Endothelial cell of umbilical vein (primary cell): ENCODE measurements at regions not wholly inside any gene's neighbourhood (a gene's known extent, or its start where the extent isn't known, plus 50 kb on each side); places are given as distances from the start of the nearest gene placed in this dataset.

Experiments
- BruUV-seq: library from RNA; stranded (reverse); fragments of 400-500 nt; replicated peaks from 2 replicates; lab custom pipeline; 2021; lab: Mats Ljungman, UMichigan
- CTCF ChIA-PET: fragments of 300-600, 350-600 bp; sonication (Branson Sonifier 250); formaldehyde crosslinking; loops from one replicate; lab custom pipeline; 2021; ENCODE audit warnings: antibody characterized with exemption, inconsistent platforms; lab: Charles Lee
- POLR2A ChIA-PET: fragments of 300-600, 350-600 bp; sonication (Branson Sonifier 250); formaldehyde crosslinking; loops from one replicate; lab custom pipeline; 2021; ENCODE audit warnings: antibody characterized with exemption, inconsistent platforms; lab: Charles Lee
- DNase-seq: peaks from one replicate; pipeline ENCODE4 v3.0.0-alpha.2; 2011; ENCODE audit warnings: low read depth, low spot score
- FAIRE-seq: peaks from 2 replicates; lab custom pipeline; 2011; peaks lifted over from hg19 to GRCh38; lab: Jason Lieb, UNC
- H2AFZ ChIP-seq: 2 replicates; pipeline ENCODE4 v1.6.0; 2012; ENCODE audit warnings: low read depth, low read length, control low read depth, inconsistent platforms
- H3K27ac ChIP-seq: 2 replicates; pipeline ENCODE4 v1.5.1; 2011; ENCODE audit warnings: low read depth, mild to moderate bottlenecking, control low read depth, low read length, moderate library complexity; ENCODE audit not compliant: insufficient read depth
- H3K27me3 ChIP-seq, 2 experiments: 2 replicates each; pipeline versions ENCODE4 v1.6.0 to v1.6.1; 2011; ENCODE audit warnings: low read length in 2 of 2, mixed read lengths in 1 of 2; ENCODE audit not compliant: control insufficient read depth in 2 of 2, insufficient read depth in 2 of 2
- H3K36me3 ChIP-seq, 2 experiments: 2 replicates in 1 of 2; 3 replicates in 1 of 2; pipeline ENCODE4 v1.5.1; 2011; ENCODE audit warnings: low read length in 2 of 2, mild to moderate bottlenecking in 1 of 2, moderate library complexity in 1 of 2; ENCODE audit not compliant: control insufficient read depth in 2 of 2, insufficient read depth in 2 of 2; ENCODE audit errors: extremely low read depth in 1 of 2
- H3K4me1 ChIP-seq: 3 replicates; pipeline ENCODE4 v1.5.1; 2011; ENCODE audit warnings: mild to moderate bottlenecking, low read length; ENCODE audit not compliant: control insufficient read depth, insufficient read depth; ENCODE audit errors: extremely low read depth
- H3K4me2 ChIP-seq: 2 replicates; pipeline ENCODE4 v1.6.1; 2011; ENCODE audit warnings: low read length, control low read depth, mixed read lengths; ENCODE audit not compliant: insufficient read depth
- H3K4me3 ChIP-seq, 3 experiments: fragments of 200-600 bp in 1 of 3; sonication (generic), shearing (Covaris generic) in 1 of 3; replicated peaks in 1 of 3; 2 replicates each; pipeline ENCODE4 v1.5.1; 2011 to 2016; ENCODE audit warnings: control low read depth in 3 of 3, low read length in 3 of 3, mild to moderate bottlenecking in 2 of 3, inconsistent platforms in 1 of 3, low read depth in 1 of 3, moderate library complexity in 1 of 3; ENCODE audit not compliant: insufficient read depth in 1 of 3
- H3K79me2 ChIP-seq: 2 replicates; pipeline ENCODE4 v1.6.0; 2012; ENCODE audit warnings: low read length, inconsistent platforms; ENCODE audit not compliant: control insufficient read depth, insufficient read depth
- H3K9ac ChIP-seq: replicated peaks from 2 replicates; pipeline ENCODE3; 2011; ENCODE audit warnings: low read length, control low read depth; ENCODE audit not compliant: insufficient read depth; ENCODE audit errors: extremely low read depth
- H3K9me1 ChIP-seq: replicated peaks from 3 replicates; pipeline ENCODE4 v1.6.0; 2011; ENCODE audit warnings: mild to moderate bottlenecking, low read length; ENCODE audit not compliant: control insufficient read depth, insufficient read depth; ENCODE audit errors: extremely low read depth
- H3K9me3 ChIP-seq: replicated peaks from 2 replicates; pipeline ENCODE4 v1.5.1; 2012; ENCODE audit warnings: low read length, inconsistent platforms; ENCODE audit not compliant: control insufficient read depth, insufficient read depth
- H4K20me1 ChIP-seq: replicated peaks from 2 replicates; pipeline ENCODE3; 2011; ENCODE audit warnings: mild to moderate bottlenecking, low read length; ENCODE audit not compliant: control insufficient read depth, insufficient read depth; ENCODE audit errors: extremely low read depth
- CTCF ChIP-seq, 2 donors: IDR thresholded peaks; 1 replicate in 1 of 2; 2 replicates in 1 of 2; pipeline ENCODE4 v1.5.1; 2011; ENCODE audit warnings: low read length in 2 of 2, mild to moderate bottlenecking in 2 of 2, moderate library complexity in 2 of 2, control low read depth in 1 of 2, inconsistent platforms in 1 of 2, low read depth in 1 of 2; ENCODE audit not compliant: insufficient read depth in 1 of 2; ENCODE audit errors: extremely low read depth in 1 of 2
- EZH2 ChIP-seq: IDR thresholded peaks from 2 replicates; pipeline ENCODE4 v1.6.1; 2012; ENCODE audit warnings: borderline replicate concordance, low read depth, mild to moderate bottlenecking, moderate library complexity, low read length, inconsistent platforms; ENCODE audit not compliant: severe bottlenecking
- FOS ChIP-seq: IDR thresholded peaks from 2 replicates; pipeline ENCODE4 v1.6.1; 2011; ENCODE audit warnings: mild to moderate bottlenecking, low read length, moderate library complexity, borderline replicate concordance; ENCODE audit not compliant: insufficient read depth
- GATA2 ChIP-seq: IDR thresholded peaks from 2 replicates; pipeline ENCODE4 v1.7.0; 2011; ENCODE audit warnings: low read depth, mild to moderate bottlenecking, moderate library complexity, mixed read lengths, low read length; ENCODE audit not compliant: insufficient read length, insufficient read depth
- JUN ChIP-seq: IDR thresholded peaks from 2 replicates; pipeline ENCODE4 v1.6.1; 2011; ENCODE audit warnings: borderline replicate concordance, low read depth; ENCODE audit not compliant: insufficient read length, insufficient read depth
- MAX ChIP-seq: IDR thresholded peaks from 2 replicates; pipeline ENCODE4 v1.6.1; 2011; ENCODE audit not compliant: insufficient read depth, insufficient read length
- MYC ChIP-seq: IDR thresholded peaks from one replicate; pipeline ENCODE4 v1.6.1; 2011; ENCODE audit warnings: mild to moderate bottlenecking, low read depth, low read length
- POLR2A ChIP-seq: IDR thresholded peaks from 2 replicates; pipeline ENCODE4 v1.6.1; 2012; ENCODE audit warnings: low read depth, mild to moderate bottlenecking, control low read depth, low read length
- POLR2AphosphoS5 ChIP-seq: IDR thresholded peaks from 2 replicates; pipeline ENCODE4 v1.6.1; 2012; ENCODE audit warnings: low read depth, mild to moderate bottlenecking, control low read depth, low read length, moderate library complexity; ENCODE audit not compliant: insufficient read depth
- dilution Hi-C: fragments of 300-500 bp; cut with MboI; formaldehyde crosslinking; loops from one replicate; pipeline ENCODE4 v1.15.0; 2019; ENCODE audit warnings: low sequenced_read_pairs; ENCODE audit not compliant: extremely low pct_ligation_motif_present
- intact Hi-C: fragments of 100-400 bp; cut with micrococcal nuclease; formaldehyde crosslinking; loops from one replicate; pipeline ENCODE4 v1.10.0; 2022

DNA sequence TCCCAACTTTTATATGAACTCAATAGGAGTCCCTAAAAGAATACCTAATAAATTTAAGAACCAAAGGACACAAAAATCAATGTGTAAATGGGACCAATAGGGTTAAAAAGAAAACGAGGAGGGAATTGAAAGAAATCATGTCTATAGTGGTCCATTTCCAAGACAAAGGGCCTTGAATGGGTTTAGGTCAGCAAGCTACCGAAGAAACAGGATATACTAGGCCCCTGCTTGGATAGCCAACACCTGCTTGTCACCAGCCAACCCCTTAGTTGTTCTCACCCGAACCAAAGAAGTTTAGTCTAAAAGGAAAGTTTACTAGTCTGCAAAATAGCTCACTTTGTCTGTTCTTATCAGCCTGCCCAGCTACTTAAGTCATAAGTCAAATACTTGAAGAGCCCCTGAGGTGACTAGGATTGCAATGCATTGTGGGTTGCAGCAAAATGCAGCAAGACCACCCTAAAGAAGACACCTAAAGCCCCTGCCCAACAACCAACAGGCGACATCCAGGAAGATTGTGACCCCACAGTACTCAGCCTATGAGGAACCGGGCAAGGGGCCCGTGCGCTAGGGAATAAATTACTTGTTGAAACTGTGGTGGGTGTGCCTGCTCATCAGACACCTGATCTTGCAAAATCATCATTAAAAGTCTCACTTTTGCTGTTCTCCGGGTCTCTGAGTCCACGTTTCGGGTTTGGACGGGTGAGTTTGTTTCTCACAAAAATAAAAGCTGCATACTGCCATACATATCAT lies 183.9 kb upstream of the PPP1R26 start:
- FAIRE-seq (no peak), DNase-seq (no peak)
- Histone ChIP-seq H3K79me2 (no peaks in the 10 kb centered on the region), H3K27ac (no peak overlapping the region), H3K4me3 (no peak overlapping the region), H3K27me3 (no peaks in the 10 kb centered on the region), H3K9me1 (no peaks in the 10 kb centered on the region), H3K4me1 (no peaks in the 10 kb centered on the region), H3K9me3 (no peaks in the 10 kb centered on the region), H3K9ac (no peak overlapping the region), H2AFZ (no peak overlapping the region), H3K4me2 (no peak overlapping the region), H4K20me1 (no peaks in the 10 kb centered on the region), H3K36me3 (no peaks in the 10 kb centered on the region)
- dilution Hi-C loops: no loop called here
- intact Hi-C loops: no loop called here
- no TSS peak for BruUV-seq
- POLR2A ChIA-PET: no interaction called here
- no peak for TF ChIP-seq POLR2A
- no peak for TF ChIP-seq EZH2
- TF ChIP-seq MYC: no peak
- no peak for TF ChIP-seq POLR2AphosphoS5
- TF ChIP-seq JUN: no peak
- no peak for TF ChIP-seq CTCF (IDR thresholded peaks at IDR 0.05; ENCODE audit: extremely low read depth in 1 of 2, insufficient read depth in 1 of 2, low read depth in 1 of 2, low read length in 2 of 2)
- TF ChIP-seq FOS: no peak
- TF ChIP-seq GATA2: no peak
- no peak for TF ChIP-seq MAX
- CTCF ChIA-PET: no interaction called here
